Neutrophil (primary cell): ENCODE measurements at regions not wholly inside any gene's neighbourhood (a gene's known extent, or its start where the extent isn't known, plus 50 kb on each side); places are given as distances from the start of the nearest gene placed in this dataset.

Experiments
- H3K27ac ChIP-seq: fragments of 200-600 bp; sonication (generic); 2 replicates; pipeline ENCODE4 v1.5.1; 2016; ENCODE audit warnings: mild to moderate bottlenecking, moderate library complexity
- H3K27me3 ChIP-seq: fragments of 200-600 bp; sonication (generic); 2 replicates; pipeline ENCODE4 v1.6.0; 2016; ENCODE audit warnings: mild to moderate bottlenecking
- H3K36me3 ChIP-seq: fragments of 200-600 bp; sonication (generic); 2 replicates; pipeline ENCODE4 v1.5.1; 2017
- H3K4me1 ChIP-seq, 2 experiments: fragments of 200-600 bp in 1 of 2; sonication (generic) in 1 of 2; 1 replicate in 1 of 2; 2 replicates in 1 of 2; pipeline versions ENCODE4 v1.5.1 to v1.6.1; 2013 to 2016; ENCODE audit warnings: low read depth in 1 of 2, low read length in 1 of 2, mild to moderate bottlenecking in 1 of 2, moderate library complexity in 1 of 2; ENCODE audit not compliant: control insufficient read depth in 1 of 2, insufficient read depth in 1 of 2
- H3K4me3 ChIP-seq, 2 experiments: fragments of 200-600 bp in 1 of 2; sonication (generic) in 1 of 2; 1 replicate in 1 of 2; 2 replicates in 1 of 2; pipeline ENCODE4 v1.5.1; 2013 to 2016; ENCODE audit warnings: low read depth in 1 of 2, low read length in 1 of 2, mild to moderate bottlenecking in 1 of 2, moderate library complexity in 1 of 2
- H3K9me3 ChIP-seq: fragments of 200-600 bp; sonication (generic); 2 replicates; pipeline ENCODE4 v1.5.1; 2016
- TF ChIP-seq, protein P1 (sequence below): fragments of 200-600 bp; sonication (generic); IDR thresholded peaks from 2 replicates; pipeline ENCODE4 v1.5.1; 2016; ENCODE audit warnings: antibody characterized with exemption

DNA sequence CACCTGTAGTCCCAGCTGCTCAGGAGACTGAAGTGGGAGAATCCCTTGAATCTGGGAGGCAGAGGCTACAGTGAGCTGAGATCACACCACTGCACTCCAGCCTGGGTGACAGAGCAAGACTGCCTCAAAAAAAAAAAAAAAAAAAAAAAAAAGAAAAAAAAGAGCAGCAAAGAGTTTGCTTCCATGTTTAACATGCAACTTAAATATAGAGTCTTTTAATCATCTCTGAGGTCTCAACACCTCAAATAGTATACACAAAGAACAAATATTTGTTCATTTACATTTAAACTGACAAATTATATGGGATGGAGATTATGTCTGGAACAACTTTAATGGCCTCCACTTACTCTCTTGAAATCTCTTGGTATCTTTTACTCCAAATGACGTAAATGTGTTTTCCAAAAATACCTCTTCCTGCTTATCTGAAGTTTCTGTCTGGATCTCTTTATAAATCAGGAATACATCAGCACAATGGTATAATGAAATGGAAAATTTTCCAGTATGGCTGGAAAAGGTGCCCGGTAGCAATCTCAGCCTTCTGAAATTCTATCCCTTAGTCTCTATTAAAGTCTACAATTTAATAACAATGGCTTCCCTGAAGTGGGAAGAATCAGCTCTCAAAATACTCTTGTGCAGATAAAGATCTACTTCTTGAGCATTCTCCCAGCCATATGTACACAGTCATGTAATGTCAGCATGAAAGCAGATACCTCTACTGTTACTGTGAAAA, 258.5 kb downstream of the OMA1 start:
- no peaks in the 10 kb centered on the region for H3K27me3 ChIP-seq
- TF ChIP-seq, protein P1, sequence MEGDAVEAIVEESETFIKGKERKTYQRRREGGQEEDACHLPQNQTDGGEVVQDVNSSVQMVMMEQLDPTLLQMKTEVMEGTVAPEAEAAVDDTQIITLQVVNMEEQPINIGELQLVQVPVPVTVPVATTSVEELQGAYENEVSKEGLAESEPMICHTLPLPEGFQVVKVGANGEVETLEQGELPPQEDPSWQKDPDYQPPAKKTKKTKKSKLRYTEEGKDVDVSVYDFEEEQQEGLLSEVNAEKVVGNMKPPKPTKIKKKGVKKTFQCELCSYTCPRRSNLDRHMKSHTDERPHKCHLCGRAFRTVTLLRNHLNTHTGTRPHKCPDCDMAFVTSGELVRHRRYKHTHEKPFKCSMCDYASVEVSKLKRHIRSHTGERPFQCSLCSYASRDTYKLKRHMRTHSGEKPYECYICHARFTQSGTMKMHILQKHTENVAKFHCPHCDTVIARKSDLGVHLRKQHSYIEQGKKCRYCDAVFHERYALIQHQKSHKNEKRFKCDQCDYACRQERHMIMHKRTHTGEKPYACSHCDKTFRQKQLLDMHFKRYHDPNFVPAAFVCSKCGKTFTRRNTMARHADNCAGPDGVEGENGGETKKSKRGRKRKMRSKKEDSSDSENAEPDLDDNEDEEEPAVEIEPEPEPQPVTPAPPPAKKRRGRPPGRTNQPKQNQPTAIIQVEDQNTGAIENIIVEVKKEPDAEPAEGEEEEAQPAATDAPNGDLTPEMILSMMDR = no peak
- H3K9me3 ChIP-seq = no peaks in the 10 kb centered on the region
- no peaks in the 10 kb centered on the region for H3K4me1 ChIP-seq
- no peak overlapping the region for H3K4me3 ChIP-seq
- H3K36me3 ChIP-seq = no peaks in the 10 kb centered on the region
- no peak overlapping the region for H3K27ac ChIP-seq

DNA sequence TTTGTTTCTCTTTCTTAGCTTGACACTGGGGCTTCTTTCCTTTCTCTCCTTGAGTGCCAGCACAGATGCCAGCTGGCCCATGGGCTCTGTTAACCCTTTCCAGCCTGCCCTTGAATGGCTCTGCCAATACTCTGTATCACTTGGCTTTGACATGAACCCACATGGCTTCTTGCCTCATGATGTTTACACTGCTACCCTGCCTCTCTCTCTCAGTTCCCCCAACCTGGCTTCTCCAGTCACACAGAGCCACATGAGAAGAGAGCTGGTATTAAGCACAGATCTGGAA, 262.4 kb downstream of the OMA1 start:
- TF ChIP-seq, protein P1 = no peak
- no peaks in the 10 kb centered on the region for H3K36me3 ChIP-seq

DNA sequence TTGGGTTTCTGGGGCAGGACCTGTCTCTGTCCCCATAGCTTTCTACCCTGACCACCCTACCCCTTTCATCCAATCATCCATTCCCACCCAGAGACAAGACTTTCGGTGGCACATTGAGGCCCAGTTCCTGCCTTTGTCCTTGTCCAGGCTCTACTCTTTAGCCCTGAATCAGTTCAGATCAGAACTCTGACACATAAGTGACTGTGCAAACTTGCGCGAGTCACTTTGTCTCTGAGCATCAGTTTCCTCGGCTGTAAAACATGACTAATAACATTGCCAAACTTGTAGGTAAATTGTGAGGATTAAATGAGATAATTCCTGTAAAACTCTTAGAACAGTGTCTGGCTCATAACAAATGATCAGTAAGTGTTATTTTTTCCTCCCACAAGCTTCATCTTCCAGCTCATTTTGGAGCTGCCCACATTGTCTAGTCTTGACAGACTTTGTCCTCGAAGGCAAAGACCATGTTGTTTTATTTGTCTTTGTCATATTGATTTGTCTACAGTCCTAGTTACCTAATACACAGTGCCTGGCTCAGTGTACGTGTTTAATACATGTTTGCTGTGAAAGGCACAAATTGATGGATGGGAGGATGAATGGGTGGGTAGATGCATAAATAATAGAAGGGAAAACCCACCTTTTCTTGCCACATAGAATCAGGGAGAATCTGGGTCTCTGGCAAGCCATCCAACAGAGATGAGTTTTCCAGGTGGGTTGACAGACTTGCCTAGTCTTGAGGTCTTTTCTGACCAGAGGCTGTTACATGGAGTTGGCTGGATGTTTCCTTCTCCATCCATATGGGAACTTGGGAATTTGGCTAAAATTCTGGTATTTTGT, 262.9 kb downstream of the OMA1 start:
- Histone ChIP-seq H3K4me1 (no peaks in the 10 kb centered on the region), H3K27ac (no peak overlapping the region), H3K36me3 (no peaks in the 10 kb centered on the region), H3K9me3 (no peaks in the 10 kb centered on the region), H3K4me3 (no peak overlapping the region), H3K27me3 (no peaks in the 10 kb centered on the region)
- TF ChIP-seq, protein P1 = no peak

More for the DNA sequence above, 262.4 kb downstream of the OMA1 start:
- no peaks in the 10 kb centered on the region for H3K9me3 ChIP-seq
- no peaks in the 10 kb centered on the region for H3K27me3 ChIP-seq
- H3K4me1 ChIP-seq = no peaks in the 10 kb centered on the region
- H3K27ac ChIP-seq = no peak overlapping the region
- H3K4me3 ChIP-seq = no peak overlapping the region

DNA sequence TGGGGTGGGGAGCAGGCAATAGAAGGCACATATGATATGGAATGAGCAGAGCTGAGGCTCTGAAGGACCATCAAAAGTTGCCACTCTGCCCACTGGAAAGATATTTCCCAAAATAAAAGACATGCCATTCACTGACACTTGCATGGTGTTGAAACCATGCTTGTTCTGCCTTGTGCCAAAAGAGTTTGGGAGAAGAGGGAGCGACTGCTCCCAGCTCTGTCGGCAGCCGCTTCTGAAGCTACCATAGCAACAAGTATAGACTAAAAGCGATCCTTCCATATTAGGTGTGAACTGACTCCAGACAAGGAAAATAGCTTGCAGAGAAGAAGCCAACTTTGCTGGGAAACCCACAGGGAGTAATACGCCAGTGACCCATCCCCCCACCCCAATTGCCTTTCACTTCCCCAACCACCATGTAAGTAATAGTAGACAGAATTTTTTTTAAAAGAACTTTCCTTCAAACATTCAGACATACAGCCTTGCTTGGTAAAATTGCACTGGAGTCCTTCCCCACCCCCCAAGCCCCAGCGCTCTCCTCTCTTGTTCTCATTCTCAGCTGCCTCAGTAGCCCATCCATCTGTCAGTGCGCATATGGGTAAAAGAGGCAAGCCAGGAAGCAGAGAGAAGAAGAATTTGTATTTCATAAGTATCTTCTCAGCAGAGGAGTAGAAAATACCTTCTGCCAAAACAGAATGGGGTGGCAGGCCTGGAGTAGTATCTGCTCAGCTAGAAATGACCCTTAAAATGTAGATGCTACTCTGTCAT, 263.7 kb downstream of the OMA1 start:
- H3K4me3 ChIP-seq = no peak overlapping the region
- no peak overlapping the region for H3K27ac ChIP-seq
- no peaks in the 10 kb centered on the region for H3K9me3 ChIP-seq
- no peaks in the 10 kb centered on the region for H3K4me1 ChIP-seq
- H3K27me3 ChIP-seq = no peaks in the 10 kb centered on the region
- TF ChIP-seq, protein P1 = no peak
- H3K36me3 ChIP-seq = no peaks in the 10 kb centered on the region

DNA sequence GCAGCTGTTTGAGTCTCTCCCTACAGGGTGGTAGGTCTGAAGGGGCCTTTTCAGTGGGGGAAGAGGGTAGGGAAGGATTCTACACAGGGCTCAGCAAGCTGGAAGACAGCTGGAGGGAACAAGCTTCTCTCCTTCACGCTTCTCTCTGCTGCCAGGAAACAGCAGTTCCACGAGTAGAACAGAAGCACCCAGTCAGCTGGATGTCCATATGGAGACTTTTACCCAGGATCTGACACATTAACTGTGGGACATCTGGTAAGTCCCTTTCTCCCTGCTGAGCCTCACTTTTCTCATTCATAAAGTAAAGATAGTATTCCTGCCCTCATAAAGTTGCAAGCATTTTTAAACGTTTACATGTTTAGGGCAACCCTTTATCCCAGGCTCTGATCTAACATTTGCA, 280.3 kb downstream of the OMA1 start:
- Histone ChIP-seq H3K9me3 (no peaks in the 10 kb centered on the region), H3K36me3 (no peaks in the 10 kb centered on the region), H3K27me3 (peaks cover 8% of the 10 kb centered on the region), H3K4me3 (no peak overlapping the region), H3K27ac (no peak overlapping the region), H3K4me1 (no peaks in the 10 kb centered on the region)
- TF ChIP-seq, protein P1 = no peak
